ENCODE measurements at regions not wholly inside any gene's neighbourhood (a gene's known extent, or its start where the extent isn't known, plus 50 kb on each side); places are given as distances from the start of the nearest gene placed in this dataset.

DNA sequence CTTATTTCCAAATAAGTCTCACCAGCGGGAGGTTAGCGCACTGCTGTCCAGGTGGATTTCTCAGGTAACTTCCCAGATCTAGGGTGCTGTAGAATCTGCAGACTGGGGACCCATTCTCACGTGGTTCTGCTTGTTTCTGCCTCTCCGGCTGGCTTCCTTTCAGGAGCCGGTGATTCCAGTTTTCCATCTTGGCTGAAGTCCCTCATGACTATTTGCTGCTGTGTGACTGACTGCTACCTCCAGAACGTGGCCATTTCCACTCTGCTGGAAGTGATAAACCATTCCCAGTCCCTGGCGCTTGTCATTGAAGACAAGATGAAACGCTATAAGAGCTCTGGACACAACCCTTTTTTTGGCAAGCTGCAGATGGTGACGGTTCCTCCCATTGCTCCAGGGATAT lies 76.0 kb downstream of the DOP1B start:
- TF ChIP-seq, protein P1, sequence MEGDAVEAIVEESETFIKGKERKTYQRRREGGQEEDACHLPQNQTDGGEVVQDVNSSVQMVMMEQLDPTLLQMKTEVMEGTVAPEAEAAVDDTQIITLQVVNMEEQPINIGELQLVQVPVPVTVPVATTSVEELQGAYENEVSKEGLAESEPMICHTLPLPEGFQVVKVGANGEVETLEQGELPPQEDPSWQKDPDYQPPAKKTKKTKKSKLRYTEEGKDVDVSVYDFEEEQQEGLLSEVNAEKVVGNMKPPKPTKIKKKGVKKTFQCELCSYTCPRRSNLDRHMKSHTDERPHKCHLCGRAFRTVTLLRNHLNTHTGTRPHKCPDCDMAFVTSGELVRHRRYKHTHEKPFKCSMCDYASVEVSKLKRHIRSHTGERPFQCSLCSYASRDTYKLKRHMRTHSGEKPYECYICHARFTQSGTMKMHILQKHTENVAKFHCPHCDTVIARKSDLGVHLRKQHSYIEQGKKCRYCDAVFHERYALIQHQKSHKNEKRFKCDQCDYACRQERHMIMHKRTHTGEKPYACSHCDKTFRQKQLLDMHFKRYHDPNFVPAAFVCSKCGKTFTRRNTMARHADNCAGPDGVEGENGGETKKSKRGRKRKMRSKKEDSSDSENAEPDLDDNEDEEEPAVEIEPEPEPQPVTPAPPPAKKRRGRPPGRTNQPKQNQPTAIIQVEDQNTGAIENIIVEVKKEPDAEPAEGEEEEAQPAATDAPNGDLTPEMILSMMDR (conservative IDR thresholded peaks at IDR 0.05; ENCODE audit: low read length) = no peak
- no peak for TF ChIP-seq EZH2phosphoT487 (IDR thresholded peaks at IDR 0.05; ENCODE audit: borderline replicate concordance)
